ENCODE measurements at regions not wholly inside any gene's neighbourhood (a gene's known extent, or its start where the extent isn't known, plus 50 kb on each side); places are given as distances from the start of the nearest gene placed in this dataset.
"Not testable (repeated sequence)": the region's sequence is repeated elsewhere in the genome, so short reads cannot be mapped to it uniquely, and the experiment has no call there.

GRCh38 chr15:93942269-93942694 is 289.1 kb upstream of the MCTP2 start:
- no peak overlapping the region for H3K4me3 ChIP-seq (ENCODE audit: insufficient read depth, low read depth, low read length)
- no peaks in the 10 kb centered on the region for H3K36me3 ChIP-seq (replicated peaks; ENCODE audit: control insufficient read depth, insufficient read depth, low read length)
- no peak for DNase-seq
- H3K27me3 ChIP-seq (ENCODE audit: control insufficient read depth, insufficient read depth, low read length), result no peaks in the 10 kb centered on the region

DNA sequence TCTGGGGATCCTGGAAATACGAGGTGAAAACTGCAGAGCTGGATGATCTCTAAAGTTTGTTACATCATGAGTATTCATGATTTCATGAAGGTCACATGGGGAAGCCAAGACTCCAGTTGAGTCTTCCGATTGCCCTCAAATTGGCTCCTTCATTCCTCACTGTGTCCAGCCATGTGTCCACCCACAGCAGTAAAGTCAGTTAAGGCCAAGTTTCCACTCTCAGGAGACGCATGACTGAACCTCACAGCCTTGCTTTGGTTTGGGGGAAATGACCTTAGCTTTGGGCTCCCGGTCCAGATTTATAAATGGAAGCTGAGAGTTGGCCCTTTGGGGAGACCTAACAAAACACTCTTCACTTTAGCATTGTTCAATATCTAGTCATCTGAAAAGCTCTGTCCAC is 289.7 kb upstream of the MCTP2 start:
- H3K27me3 ChIP-seq (ENCODE audit: control insufficient read depth, insufficient read depth, low read length), result no peaks in the 10 kb centered on the region
- no peak overlapping the region for H3K4me3 ChIP-seq (ENCODE audit: insufficient read depth, low read depth, low read length)
- no peaks in the 10 kb centered on the region for H3K36me3 ChIP-seq (replicated peaks; ENCODE audit: control insufficient read depth, insufficient read depth, low read length)
- no peak for DNase-seq

- Histone ChIP-seq H3K36me3 (replicated peaks; ENCODE audit: control insufficient read depth, insufficient read depth, low read length) (no peaks in the 10 kb centered on the region), H3K27me3 (ENCODE audit: control insufficient read depth, insufficient read depth, low read length) (no peaks in the 10 kb centered on the region), H3K4me3 (ENCODE audit: insufficient read depth, low read depth, low read length) (no peak overlapping the region)
- DNase-seq, result no peak
These were observed 291.1 kb upstream of the MCTP2 start for GRCh38 chr15:93940226-93940625.

- DNase-seq, result no peak
- H3K36me3 ChIP-seq (replicated peaks; ENCODE audit: control insufficient read depth, insufficient read depth, low read length), result no peaks in the 10 kb centered on the region
- no peaks in the 10 kb centered on the region for H3K27me3 ChIP-seq (ENCODE audit: control insufficient read depth, insufficient read depth, low read length)
- no peak overlapping the region for H3K4me3 ChIP-seq (ENCODE audit: insufficient read depth, low read depth, low read length)
These were observed 299.1 kb upstream of the MCTP2 start for GRCh38 chr15:93932164-93932776.

DNA sequence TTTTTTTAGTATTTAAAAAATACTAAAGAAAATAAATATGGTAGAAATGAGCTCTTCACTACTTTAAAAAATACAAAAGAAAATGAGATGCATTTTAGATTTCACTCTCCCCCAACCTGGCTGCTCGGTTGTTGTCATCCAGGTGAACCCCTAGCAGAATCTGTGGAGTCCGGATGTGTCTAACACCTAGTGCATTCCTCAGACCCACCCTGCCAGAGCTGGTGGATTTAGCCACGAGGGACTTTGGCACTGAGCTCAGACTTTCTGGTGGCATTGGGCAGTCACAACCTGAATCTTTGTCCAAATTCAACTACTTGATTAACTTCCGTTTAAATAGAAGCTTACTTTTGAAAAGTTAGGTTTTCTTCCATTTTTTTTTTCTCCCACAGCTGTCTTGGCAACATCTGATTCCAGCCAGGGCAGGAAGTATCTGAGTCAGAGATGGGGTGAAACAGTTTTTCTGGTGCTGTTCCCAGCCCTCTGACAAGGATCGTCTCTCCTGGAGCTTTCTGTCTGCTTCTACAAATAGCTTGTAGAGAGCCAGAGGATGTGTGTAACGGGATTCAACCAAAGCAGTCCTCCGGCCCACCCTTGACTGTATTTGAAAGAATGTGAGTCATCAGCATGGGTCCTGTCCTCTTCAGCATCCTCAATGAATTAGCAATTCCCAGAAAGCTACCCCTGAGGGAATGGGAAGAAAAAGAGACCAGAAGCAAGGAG is 301.8 kb upstream of the MCTP2 start:
- peak; percentile 12 for DNase-seq
- Histone ChIP-seq H3K27me3 (ENCODE audit: control insufficient read depth, insufficient read depth, low read length) (no peaks in the 10 kb centered on the region), H3K36me3 (replicated peaks; ENCODE audit: control insufficient read depth, insufficient read depth, low read length) (no peaks in the 10 kb centered on the region), H3K4me3 (ENCODE audit: insufficient read depth, low read depth, low read length) (no peak overlapping the region)

- H3K36me3 ChIP-seq (replicated peaks; ENCODE audit: control insufficient read depth, insufficient read depth, low read length), result no peaks in the 10 kb centered on the region
- DNase-seq, result no peak
- no peak overlapping the region for H3K4me3 ChIP-seq (ENCODE audit: insufficient read depth, low read depth, low read length)
- no peaks in the 10 kb centered on the region for H3K27me3 ChIP-seq (ENCODE audit: control insufficient read depth, insufficient read depth, low read length)
These were observed 311.2 kb upstream of the MCTP2 start for GRCh38 chr15:93920204-93920603.

DNA sequence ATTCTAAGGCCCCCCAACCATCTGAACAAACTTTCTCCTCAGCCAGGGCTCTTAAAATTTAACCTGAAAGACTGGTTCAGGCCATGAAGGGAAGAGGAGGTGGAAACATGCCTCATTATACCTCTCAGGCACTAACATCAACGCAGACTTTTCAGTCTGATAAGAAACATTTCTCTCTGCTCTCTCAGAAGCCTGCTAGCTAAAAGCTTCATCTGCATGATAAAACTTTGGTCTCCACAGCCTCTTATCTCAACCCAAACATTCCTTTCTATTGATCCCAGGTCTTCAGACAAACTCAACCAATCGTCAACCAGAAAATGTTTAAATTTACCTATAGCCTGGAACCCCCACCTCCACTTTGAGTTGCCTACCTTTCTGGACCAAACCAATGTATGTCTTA is 312.6 kb upstream of the MCTP2 start:
- DNase-seq; H3K27me3 ChIP-seq (ENCODE audit: control insufficient read depth, insufficient read depth, low read length); H3K36me3 ChIP-seq (replicated peaks; ENCODE audit: control insufficient read depth, insufficient read depth, low read length); H3K4me3 ChIP-seq (ENCODE audit: insufficient read depth, low read depth, low read length): not testable (repeated sequence)

DNA sequence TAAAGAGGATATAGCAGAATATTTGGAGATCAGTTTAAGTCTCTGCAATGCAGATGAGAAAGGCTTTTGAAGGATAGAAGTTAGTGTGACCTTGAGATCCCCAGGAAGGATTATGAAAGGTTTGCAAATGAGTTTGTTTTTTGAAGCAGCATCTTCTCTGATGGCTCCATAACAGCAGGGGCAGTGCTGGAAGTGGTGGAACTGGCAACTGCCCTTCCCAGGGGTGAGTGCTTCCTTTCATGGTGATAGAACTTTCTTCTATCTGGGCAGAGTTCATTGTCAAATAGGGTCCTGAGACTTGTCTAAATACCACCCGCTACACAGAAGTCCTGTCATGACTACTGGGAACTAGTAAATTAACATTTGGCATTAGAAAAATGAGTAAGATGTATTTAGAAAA is 314.2 kb upstream of the MCTP2 start:
- Histone ChIP-seq H3K4me3 (ENCODE audit: insufficient read depth, low read depth, low read length) (no peak overlapping the region), H3K27me3 (ENCODE audit: control insufficient read depth, insufficient read depth, low read length) (no peaks in the 10 kb centered on the region), H3K36me3 (replicated peaks; ENCODE audit: control insufficient read depth, insufficient read depth, low read length) (no peaks in the 10 kb centered on the region)
- no peak for DNase-seq

DNA sequence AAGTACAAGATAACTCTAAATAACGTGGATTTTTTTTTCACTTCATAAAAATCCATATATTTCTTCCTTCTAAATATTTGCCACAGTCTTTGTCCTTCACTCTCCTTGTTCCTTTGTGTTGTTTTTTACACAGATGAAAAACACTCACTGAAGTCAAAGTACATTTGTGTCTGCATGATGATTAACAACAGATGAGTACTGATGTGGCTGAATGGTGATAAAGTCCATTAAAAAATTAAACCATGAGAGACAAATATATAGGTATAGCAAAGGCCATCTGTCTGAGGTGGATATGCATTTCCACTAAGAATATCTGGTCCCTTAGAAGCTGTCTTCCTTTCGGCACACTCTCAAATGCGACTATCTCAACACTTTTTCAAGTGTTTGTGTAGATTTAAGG is 317.5 kb upstream of the MCTP2 start:
- no peak for DNase-seq
- H3K4me3 ChIP-seq (ENCODE audit: insufficient read depth, low read depth, low read length), result no peak overlapping the region
- no peaks in the 10 kb centered on the region for H3K27me3 ChIP-seq (ENCODE audit: control insufficient read depth, insufficient read depth, low read length)
- no peaks in the 10 kb centered on the region for H3K36me3 ChIP-seq (replicated peaks; ENCODE audit: control insufficient read depth, insufficient read depth, low read length)

GRCh38 chr15:93913310-93913709 is 318.1 kb upstream of the MCTP2 start:
- Histone ChIP-seq H3K27me3 (ENCODE audit: control insufficient read depth, insufficient read depth, low read length) (no peaks in the 10 kb centered on the region), H3K4me3 (ENCODE audit: insufficient read depth, low read depth, low read length) (no peak overlapping the region), H3K36me3 (replicated peaks; ENCODE audit: control insufficient read depth, insufficient read depth, low read length) (no peaks in the 10 kb centered on the region)
- no peak for DNase-seq

GRCh38 chr15:93900476-93901400 is 330.6 kb upstream of the MCTP2 start:
- no peak overlapping the region for H3K4me3 ChIP-seq (ENCODE audit: insufficient read depth, low read depth, low read length)
- H3K27me3 ChIP-seq (ENCODE audit: control insufficient read depth, insufficient read depth, low read length), result no peaks in the 10 kb centered on the region
- H3K36me3 ChIP-seq (replicated peaks; ENCODE audit: control insufficient read depth, insufficient read depth, low read length), result no peaks in the 10 kb centered on the region
- peak; percentile 42 for DNase-seq

GRCh38 chr15:93899817-93900216 is 331.5 kb upstream of the MCTP2 start:
- DNase-seq, result no peak
- Histone ChIP-seq H3K27me3 (ENCODE audit: control insufficient read depth, insufficient read depth, low read length) (no peaks in the 10 kb centered on the region), H3K36me3 (replicated peaks; ENCODE audit: control insufficient read depth, insufficient read depth, low read length) (no peaks in the 10 kb centered on the region), H3K4me3 (ENCODE audit: insufficient read depth, low read depth, low read length) (no peak overlapping the region)

GRCh38 chr15:93897377-93897776 is 334.0 kb upstream of the MCTP2 start:
- no peak for DNase-seq
- no peak overlapping the region for H3K4me3 ChIP-seq (ENCODE audit: insufficient read depth, low read depth, low read length)
- no peaks in the 10 kb centered on the region for H3K27me3 ChIP-seq (ENCODE audit: control insufficient read depth, insufficient read depth, low read length)
- H3K36me3 ChIP-seq (replicated peaks; ENCODE audit: control insufficient read depth, insufficient read depth, low read length), result no peaks in the 10 kb centered on the region

GRCh38 chr15:93895976-93896770 is 335.2 kb upstream of the MCTP2 start:
- H3K4me3 ChIP-seq (ENCODE audit: insufficient read depth, low read depth, low read length), result no peak overlapping the region
- H3K36me3 ChIP-seq (replicated peaks; ENCODE audit: control insufficient read depth, insufficient read depth, low read length), result no peaks in the 10 kb centered on the region
- no peak for DNase-seq
- no peaks in the 10 kb centered on the region for H3K27me3 ChIP-seq (ENCODE audit: control insufficient read depth, insufficient read depth, low read length)

Measured in H7 (cell line).